OCI-LY3 (cell line): ENCODE measurements at regions not wholly inside any gene's neighbourhood (a gene's known extent, or its start where the extent isn't known, plus 50 kb on each side); places are given as distances from the start of the nearest gene placed in this dataset.

Experiments
- CTCF ChIP-seq: fragments of 200-600, 300-600 bp; sonication (generic); IDR thresholded peaks from 2 replicates; pipeline ENCODE4 v1.5.1; 2014; ENCODE audit warnings: antibody characterized with exemption, low read length, low read depth
- EZH2phosphoT487 ChIP-seq: fragments of 200-600 bp; shearing (Covaris generic); IDR thresholded peaks from 2 replicates; pipeline ENCODE4 v1.6.1; 2018; ENCODE audit warnings: antibody characterized with exemption, mixed run types, low read depth

- TF ChIP-seq CTCF: no peak
- TF ChIP-seq EZH2phosphoT487: no peak
These were observed 244.3 kb upstream of the CHD6 start for GRCh38 chr20:41862476-41862875.
